ENCODE measurements at regions not wholly inside any gene's neighbourhood (a gene's known extent, or its start where the extent isn't known, plus 50 kb on each side); places are given as distances from the start of the nearest gene placed in this dataset.
"Not testable (repeated sequence)": the region's sequence is repeated elsewhere in the genome, so short reads cannot be mapped to it uniquely, and the experiment has no call there.

GRCh38 chr22:42184852-42185251, 54.2 kb upstream of the CYP2D6 start:
- CTCF ChIA-PET = interaction anchor here (1.3 kb wide), 1 partner anchor 94 kb away, joined by 3 read pairs; no protein-coding TSS in a partner anchor
- Histone ChIP-seq H3K27me3 (ENCODE audit: control insufficient read depth, insufficient read depth, low read length) (no peaks in the 10 kb centered on the region), H3K9me3 (ENCODE audit: control insufficient read depth, insufficient read depth, low read length) (no peaks in the 10 kb centered on the region), H3K27ac (ENCODE audit: low read depth, low read length) (no peak overlapping the region), H3K4me3 (ENCODE audit: low read depth, low read length) (no peak overlapping the region)
- POLR2A ChIA-PET = no interaction called here
- TF ChIP-seq CTCF (IDR thresholded peaks at IDR 0.05; ENCODE audit: low read depth, low read length) = no peak
- no peak for DNase-seq (ENCODE audit: low read depth, low spot score)

- H3K4me3 ChIP-seq (ENCODE audit: low read depth, low read length); DNase-seq (ENCODE audit: low read depth, low spot score); H3K27ac ChIP-seq (ENCODE audit: low read depth, low read length); POLR2A ChIA-PET; H3K9me3 ChIP-seq (ENCODE audit: control insufficient read depth, insufficient read depth, low read length); H3K27me3 ChIP-seq (ENCODE audit: control insufficient read depth, insufficient read depth, low read length); CTCF ChIA-PET: not testable (repeated sequence)
Observed at GRCh38 chr22:42183461-42184059, 53.0 kb upstream of the CYP2D6 start.

GRCh38 chr22:42180349-42180842, 49.8 kb upstream of the CYP2D6 start:
- Histone ChIP-seq H3K4me3 (ENCODE audit: low read depth, low read length) (no peak overlapping the region), H3K27ac (ENCODE audit: low read depth, low read length) (no peak overlapping the region), H3K27me3 (ENCODE audit: control insufficient read depth, insufficient read depth, low read length) (no peaks in the 10 kb centered on the region), H3K9me3 (ENCODE audit: control insufficient read depth, insufficient read depth, low read length) (no peaks in the 10 kb centered on the region)
- POLR2A ChIA-PET = interaction anchor here (0.5 kb wide), 1 partner anchor 93 kb away, joined by 5 read pairs; no protein-coding TSS in a partner anchor
- no peak for TF ChIP-seq CTCF (IDR thresholded peaks at IDR 0.05; ENCODE audit: low read depth, low read length)
- no peak for DNase-seq (ENCODE audit: low read depth, low spot score)
- CTCF ChIA-PET = interaction anchor here (0.6 kb wide), 1 partner anchor 52 kb away, joined by 3 read pairs; no protein-coding TSS in a partner anchor

All from AG04450 (cell line).